Posterior vena cava (tissue), 2 donors: ENCODE measurements at regions not wholly inside any gene's neighbourhood (a gene's known extent, or its start where the extent isn't known, plus 50 kb on each side); places are given as distances from the start of the nearest gene placed in this dataset.

ENCODE experiments used
- DNase-seq: peaks from one replicate; pipeline ENCODE4 v3.0.0-alpha.2; 2020; ENCODE audit warnings: low spot score
- intact Hi-C, 2 donors: fragments of 100-400 bp; cut with DNase I; formaldehyde crosslinking; loops; one replicate each; pipeline versions ENCODE4 v1.14.1 to v1.14.2; 2022 to 2023
- donor health status: DM: yes; HTN: yes; CAD: no.
- donor health status: DM: yes; HTN: yes; CAD: no.

GRCh38 chr3:72395776-72396311, 452.4 kb downstream of the SHQ1 start:
- no peak for DNase-seq
- intact Hi-C loops = loop anchor here in 1 of 2 donors (1.0 kb wide), 1 partner anchor 41 kb away; no protein-coding TSS in a partner anchor

- intact Hi-C loops = no loop called here
Observed at GRCh38 chr3:72393455-72393854, 454.8 kb downstream of the SHQ1 start.

GRCh38 chr3:72391659-72392058, 456.6 kb downstream of the SHQ1 start:
- DNase-seq = no peak
- intact Hi-C loops = no loop called here

More at GRCh38 chr3:72393455-72393854, 454.8 kb downstream of the SHQ1 start:
- no peak for DNase-seq

- intact Hi-C loops = no loop called here
- DNase-seq = no peak
Observed at GRCh38 chr3:72390841-72391240, 457.4 kb downstream of the SHQ1 start.

GRCh38 chr3:72388644-72389043, 459.6 kb downstream of the SHQ1 start:
- no peak for DNase-seq
- intact Hi-C loops = no loop called here

- DNase-seq = no peak
- intact Hi-C loops = no loop called here
Observed at GRCh38 chr3:72388117-72388516, 460.1 kb downstream of the SHQ1 start.

- no peak for DNase-seq
- intact Hi-C loops = no loop called here
Observed at GRCh38 chr3:72386327-72387000, 461.8 kb downstream of the SHQ1 start.

- no peak for DNase-seq
- intact Hi-C loops = no loop called here
Observed at GRCh38 chr3:72385167-72385566, 463.1 kb downstream of the SHQ1 start.

- intact Hi-C loops = loop anchor here in 1 of 2 donors (5.0 kb wide), 1 partner anchor 482 kb away; no protein-coding TSS in a partner anchor
- no peak for DNase-seq
Observed at GRCh38 chr3:72384602-72385001, 463.6 kb downstream of the SHQ1 start.

GRCh38 chr3:72383883-72384282, 464.4 kb downstream of the SHQ1 start:
- no peak for DNase-seq
- intact Hi-C loops = loop anchor here in 1 of 2 donors (5.0 kb wide), 1 partner anchor 482 kb away; no protein-coding TSS in a partner anchor

- intact Hi-C loops = loop anchor here in 1 of 2 donors (5.0 kb wide), 1 partner anchor 481 kb away; no protein-coding TSS in a partner anchor
- no peak for DNase-seq
Observed at GRCh38 chr3:72383230-72383629, 465.0 kb downstream of the SHQ1 start.

- intact Hi-C loops = loop anchor here in 1 of 2 donors (5.0 kb wide), 1 partner anchor 480 kb away; no protein-coding TSS in a partner anchor
- no peak for DNase-seq
Observed at GRCh38 chr3:72382460-72382859, 465.8 kb downstream of the SHQ1 start.

GRCh38 chr3:72381584-72381983, 466.7 kb downstream of the SHQ1 start:
- DNase-seq = no peak
- intact Hi-C loops = loop anchor here in 1 of 2 donors (5.0 kb wide), 1 partner anchor 479 kb away; no protein-coding TSS in a partner anchor

GRCh38 chr3:72380711-72381493, 467.3 kb downstream of the SHQ1 start:
- DNase-seq = no peak
- intact Hi-C loops = loop anchor here in 1 of 2 donors (5.0 kb wide), 1 partner anchor 479 kb away; no protein-coding TSS in a partner anchor

GRCh38 chr3:72380193-72380592, 468.1 kb downstream of the SHQ1 start:
- no peak for DNase-seq
- intact Hi-C loops = loop anchor here in 1 of 2 donors (5.0 kb wide), 1 partner anchor 478 kb away; no protein-coding TSS in a partner anchor

GRCh38 chr3:72379500-72380187, 468.6 kb downstream of the SHQ1 start:
- no peak for DNase-seq

GRCh38 chr3:72378287-72378686, 470.0 kb downstream of the SHQ1 start:
- intact Hi-C loops = no loop called here
- DNase-seq = no peak

More at GRCh38 chr3:72379500-72380187, 468.6 kb downstream of the SHQ1 start:
- intact Hi-C loops = loop anchor here in 1 of 2 donors (5.0 kb wide), 1 partner anchor 477 kb away; no protein-coding TSS in a partner anchor

- no peak for DNase-seq
- intact Hi-C loops = no loop called here
Observed at GRCh38 chr3:72376956-72377710, 471.1 kb downstream of the SHQ1 start.
